ENCODE measurements at regions not wholly inside any gene's neighbourhood (a gene's known extent, or its start where the extent isn't known, plus 50 kb on each side); places are given as distances from the start of the nearest gene placed in this dataset.
A peak's percentile ranks its signal among the peaks of the same experiment; 100 is the strongest.

- DNase-seq (ENCODE audit: low read depth in 2 of 2) = no peak
Observed at GRCh38 chr10:33547976-33548375, 213.5 kb upstream of the NRP1 start.

GRCh38 chr10:33546031-33546430 is 211.6 kb upstream of the NRP1 start:
- DNase-seq (ENCODE audit: low read depth in 2 of 2) = no peak

GRCh38 chr10:33542752-33543505 is 208.5 kb upstream of the NRP1 start:
- DNase-seq (ENCODE audit: low read depth in 2 of 2) = no peak

- DNase-seq (ENCODE audit: low read depth in 2 of 2) = no peak
Observed at GRCh38 chr10:33539116-33539515, 204.6 kb upstream of the NRP1 start.

GRCh38 chr10:33537066-33537465 is 202.6 kb upstream of the NRP1 start:
- DNase-seq (ENCODE audit: low read depth in 2 of 2) = no peak

- no peak for DNase-seq (ENCODE audit: low read depth in 2 of 2)
Observed at GRCh38 chr10:33536508-33536907, 202.0 kb upstream of the NRP1 start.

GRCh38 chr10:33535866-33536265 is 201.4 kb upstream of the NRP1 start:
- DNase-seq (ENCODE audit: low read depth in 2 of 2) = no peak

- no peak for DNase-seq (ENCODE audit: low read depth in 2 of 2)
Observed at GRCh38 chr10:33534416-33534815, 199.9 kb upstream of the NRP1 start.

- no peak for DNase-seq (ENCODE audit: low read depth in 2 of 2)
Observed at GRCh38 chr10:33533612-33534011, 199.1 kb upstream of the NRP1 start.

- no peak for DNase-seq (ENCODE audit: low read depth in 2 of 2)
Observed at GRCh38 chr10:33532901-33533300, 198.4 kb upstream of the NRP1 start.

GRCh38 chr10:33529234-33529633 is 194.8 kb upstream of the NRP1 start:
- no peak for DNase-seq (ENCODE audit: low read depth in 2 of 2)

GRCh38 chr10:33524966-33525365 is 190.5 kb upstream of the NRP1 start:
- no peak for DNase-seq (ENCODE audit: low read depth in 2 of 2)

- no peak for DNase-seq (ENCODE audit: low read depth in 2 of 2)
Observed at GRCh38 chr10:33524041-33524440, 189.6 kb upstream of the NRP1 start.

- no peak for DNase-seq (ENCODE audit: low read depth in 2 of 2)
Observed at GRCh38 chr10:33523236-33523792, 188.8 kb upstream of the NRP1 start.

GRCh38 chr10:33521904-33522303 is 187.4 kb upstream of the NRP1 start:
- no peak for DNase-seq (ENCODE audit: low read depth in 2 of 2)

- DNase-seq (ENCODE audit: low read depth in 2 of 2) = no peak
Observed at GRCh38 chr10:33521062-33521461, 186.6 kb upstream of the NRP1 start.

- no peak for DNase-seq (ENCODE audit: low read depth in 2 of 2)
Observed at GRCh38 chr10:33520223-33520622, 185.8 kb upstream of the NRP1 start.

GRCh38 chr10:33519130-33519860 is 184.8 kb upstream of the NRP1 start:
- DNase-seq (ENCODE audit: low read depth in 2 of 2) = no peak

GRCh38 chr10:33510206-33510605 is 175.7 kb upstream of the NRP1 start:
- DNase-seq (ENCODE audit: low read depth in 2 of 2) = no peak

- peak; percentile 1 to 2 for DNase-seq (ENCODE audit: low read depth in 2 of 2)
Observed at GRCh38 chr10:33509231-33509831, 174.9 kb upstream of the NRP1 start.

GRCh38 chr10:33507662-33508425 is 173.4 kb upstream of the NRP1 start:
- no peak for DNase-seq (ENCODE audit: low read depth in 2 of 2)
